ENCODE measurements at regions not wholly inside any gene's neighbourhood (a gene's known extent, or its start where the extent isn't known, plus 50 kb on each side); places are given as distances from the start of the nearest gene placed in this dataset.
"Not testable (repeated sequence)": the region's sequence is repeated elsewhere in the genome, so short reads cannot be mapped to it uniquely, and the experiment has no call there.

DNA sequence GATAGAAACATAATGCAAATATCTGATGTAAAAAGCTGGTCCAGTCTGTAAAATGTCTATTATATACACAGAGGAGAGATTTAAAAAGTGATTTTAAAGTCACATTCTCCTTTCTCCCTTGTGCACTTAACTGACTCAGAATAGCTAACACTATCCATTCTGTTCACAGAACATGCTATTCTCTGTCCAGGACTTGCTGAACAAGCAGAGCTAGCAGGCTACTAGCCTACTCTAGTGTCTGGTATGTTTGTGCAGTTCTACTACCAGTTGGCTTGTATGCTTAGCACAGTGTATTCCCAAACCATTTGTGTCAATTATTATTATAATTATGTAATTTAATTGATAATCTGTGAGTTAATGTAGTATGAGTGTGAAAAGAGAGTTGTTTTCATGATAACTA lies 161.7 kb upstream of the NUDT12 start:
- DNase-seq = no peak

- DNase-seq = no peak
Measured at GRCh38 chr5:103721183-103721582, 158.6 kb upstream of the NUDT12 start.

GRCh38 chr5:103718108-103718507 lies 155.5 kb upstream of the NUDT12 start:
- DNase-seq = no peak

- DNase-seq = no peak
Measured at GRCh38 chr5:103708601-103709000, 146.0 kb upstream of the NUDT12 start.

- no peak for DNase-seq
Measured at GRCh38 chr5:103706939-103707682, 144.5 kb upstream of the NUDT12 start.

- DNase-seq = no peak
Measured at GRCh38 chr5:103703617-103704016, 141.0 kb upstream of the NUDT12 start.

DNA sequence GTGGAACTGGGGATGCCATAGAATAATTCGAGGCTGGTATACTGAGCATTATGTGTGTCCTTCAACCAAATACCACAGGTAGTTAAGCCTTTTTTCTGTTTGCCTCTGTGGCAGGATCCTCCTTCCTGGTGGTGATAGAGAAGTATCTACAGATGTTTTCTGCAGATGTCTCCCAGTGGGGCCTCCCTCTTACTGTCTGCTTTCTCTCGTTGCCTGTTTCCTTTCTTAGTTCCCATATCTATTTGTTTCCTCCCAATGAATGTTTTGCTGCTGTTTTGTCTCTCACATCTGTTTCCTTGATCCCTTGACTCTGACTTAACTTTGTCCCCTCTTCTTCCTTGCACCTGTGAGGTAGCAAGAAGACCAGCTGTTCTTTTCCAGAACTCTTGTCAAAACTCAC lies 130.9 kb upstream of the NUDT12 start:
- DNase-seq = no peak

DNA sequence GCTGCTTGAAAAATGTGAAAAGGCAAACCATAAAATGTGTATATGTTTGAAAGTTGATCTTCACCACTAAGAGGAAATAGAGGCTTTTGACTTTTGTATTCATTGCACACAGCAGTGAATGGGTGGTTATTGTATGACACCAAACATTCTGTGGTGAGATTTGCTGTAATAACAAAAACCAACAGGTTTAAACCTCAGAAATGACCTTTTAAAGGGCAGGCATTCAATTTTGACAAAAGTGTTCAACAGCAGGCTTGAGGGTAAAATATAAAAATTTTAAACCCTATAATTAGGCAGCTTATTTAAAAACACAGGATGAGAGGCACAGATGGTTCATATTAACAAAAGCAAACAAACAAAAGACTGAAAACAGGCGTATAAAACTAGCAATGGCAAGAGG lies 128.1 kb upstream of the NUDT12 start:
- no peak for DNase-seq

DNA sequence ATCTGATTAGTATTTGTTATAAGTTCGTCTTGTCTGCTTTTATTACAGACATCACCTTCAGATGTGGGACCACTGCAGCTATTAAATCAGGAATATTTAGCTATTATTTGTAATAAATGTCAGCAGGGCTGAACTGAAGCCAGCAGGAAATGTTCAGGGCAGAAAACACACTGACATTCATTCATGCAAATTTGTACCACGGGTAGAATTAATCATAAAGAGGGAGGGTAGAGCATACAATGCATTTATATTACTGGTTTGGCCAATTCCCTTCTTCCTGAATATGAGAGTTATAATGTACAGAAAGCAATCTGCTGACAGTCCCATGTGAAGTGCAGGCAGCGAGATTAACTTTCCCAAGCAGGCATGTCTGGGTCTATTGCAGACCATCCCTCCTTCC lies 117.3 kb upstream of the NUDT12 start:
- DNase-seq = no peak

GRCh38 chr5:103676198-103676597 lies 113.6 kb upstream of the NUDT12 start:
- DNase-seq = not testable (repeated sequence)

DNA sequence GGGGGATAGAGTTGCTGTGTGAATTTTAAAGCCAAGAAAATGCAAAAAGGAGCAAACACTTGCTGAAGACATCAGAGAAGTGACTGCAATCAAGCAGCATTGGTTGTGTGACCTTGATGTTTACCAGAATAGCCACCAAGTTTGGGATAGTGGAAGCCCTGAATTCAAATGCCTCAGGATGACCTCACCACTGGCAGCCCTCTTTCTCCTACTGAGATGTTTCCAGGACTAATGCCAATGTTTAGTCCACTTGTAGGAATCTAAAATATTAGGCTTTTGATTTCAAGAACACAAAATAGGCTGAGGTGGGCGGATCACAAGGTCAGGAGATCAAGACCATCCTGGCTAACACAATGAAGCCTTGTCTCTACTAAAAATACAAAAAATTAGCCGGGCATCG lies 112.2 kb upstream of the NUDT12 start:
- no peak for DNase-seq

DNA sequence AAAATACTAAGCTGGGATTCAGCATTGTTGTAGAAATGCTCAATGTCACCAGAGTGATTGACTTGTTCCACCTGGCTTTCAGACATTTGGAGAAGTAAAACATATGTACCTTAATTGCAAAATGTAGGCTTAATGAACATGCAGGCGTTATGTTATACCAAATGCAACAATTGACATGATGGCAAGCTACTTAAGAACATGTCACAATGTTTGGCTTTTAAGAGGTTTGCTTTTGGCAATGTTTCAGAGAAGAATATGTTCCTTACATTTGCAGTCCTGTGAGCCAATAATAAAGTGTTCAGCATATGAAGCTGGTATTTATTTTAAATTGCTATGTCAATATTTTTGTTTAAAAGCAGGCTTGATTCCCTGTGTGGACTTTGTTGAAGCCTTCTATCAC lies 111.7 kb upstream of the NUDT12 start:
- DNase-seq = no peak

GRCh38 chr5:103669615-103670014 lies 107.0 kb upstream of the NUDT12 start:
- no peak for DNase-seq

- DNase-seq = no peak
Measured at GRCh38 chr5:103668281-103668680, 105.7 kb upstream of the NUDT12 start.

DNA sequence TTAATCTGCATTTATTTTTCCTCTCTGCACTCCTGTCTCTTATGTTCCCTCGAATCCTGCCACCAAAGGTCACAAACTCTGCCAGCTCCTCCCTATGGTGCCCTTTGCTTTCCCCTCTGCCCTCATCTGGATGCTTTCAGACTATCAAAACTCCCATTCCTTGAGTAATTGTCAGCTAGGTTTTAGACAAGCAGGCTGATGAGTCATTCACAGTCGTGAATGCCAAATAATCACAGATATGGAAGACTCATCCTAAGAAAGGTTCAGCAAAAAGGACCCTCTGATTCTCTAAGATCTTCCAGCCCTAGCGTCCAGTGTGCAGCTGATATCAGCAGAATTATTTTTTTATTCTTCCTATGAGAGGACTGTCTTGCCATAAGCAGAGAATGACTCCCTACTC lies 104.5 kb upstream of the NUDT12 start:
- DNase-seq = no peak

- no peak for DNase-seq
Measured at GRCh38 chr5:103657301-103657700, 94.7 kb upstream of the NUDT12 start.

- no peak for DNase-seq
Measured at GRCh38 chr5:103648086-103648485, 85.5 kb upstream of the NUDT12 start.

DNA sequence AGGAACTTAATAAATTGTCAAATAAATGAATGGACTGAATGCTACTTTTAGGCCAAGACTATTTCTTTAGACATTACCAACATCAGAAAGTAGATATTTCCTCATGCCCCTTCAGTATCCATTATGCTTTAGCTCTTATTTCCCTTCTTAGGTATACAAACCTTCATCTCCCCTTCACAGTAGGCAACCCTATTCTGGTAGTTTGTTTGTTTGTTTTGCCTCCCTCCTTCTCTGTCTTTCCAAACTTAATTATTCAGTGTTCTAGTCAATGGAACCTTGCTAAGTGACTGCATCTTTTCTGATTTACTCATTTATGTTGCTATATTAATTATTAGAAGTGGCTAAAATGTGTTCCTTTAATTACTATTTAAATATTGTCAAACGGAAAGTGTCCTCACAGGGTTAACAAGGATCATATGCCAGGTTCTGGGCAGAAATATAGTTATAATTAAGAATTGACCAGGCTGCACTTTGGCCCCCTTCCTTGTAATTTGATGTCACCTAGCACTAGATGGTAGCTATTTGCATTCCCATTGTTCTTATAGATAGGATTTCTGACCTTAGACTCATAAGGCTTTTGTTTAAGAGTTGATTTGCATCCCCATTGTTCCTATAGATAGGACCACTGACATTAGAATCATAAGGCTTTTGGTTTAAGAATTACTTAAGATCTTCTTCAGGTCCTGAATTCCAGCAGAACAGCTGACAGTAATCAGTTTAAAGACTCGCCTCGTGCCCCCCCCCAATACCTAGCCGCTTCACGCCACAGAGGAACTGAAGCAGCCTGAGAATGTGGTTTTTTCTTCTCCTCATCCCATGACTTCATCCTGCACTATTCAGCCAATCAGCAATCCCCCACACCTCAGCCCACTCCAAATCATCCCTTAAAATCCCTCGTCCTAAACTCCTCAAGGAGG lies 84.4 kb upstream of the NUDT12 start:
- no peak for DNase-seq

DNA sequence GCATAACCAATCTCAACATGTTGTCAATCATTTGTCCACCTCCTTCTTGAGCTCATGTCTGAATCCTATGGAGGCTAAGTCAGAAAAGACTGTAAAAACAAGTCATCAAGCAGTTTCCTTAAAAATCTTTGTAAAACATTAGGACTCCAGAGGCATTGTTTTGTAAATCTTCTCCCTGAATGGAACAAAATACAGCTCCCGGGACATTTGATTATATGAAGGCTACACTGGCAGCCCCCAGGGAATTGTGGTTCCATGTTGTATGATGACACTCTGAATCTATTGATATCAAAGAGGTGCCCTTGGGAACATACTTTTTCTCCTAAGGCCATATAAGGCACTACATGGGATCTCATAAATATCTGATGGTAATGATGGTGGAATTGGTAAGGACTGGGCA lies 83.2 kb upstream of the NUDT12 start:
- DNase-seq = no peak

DNA sequence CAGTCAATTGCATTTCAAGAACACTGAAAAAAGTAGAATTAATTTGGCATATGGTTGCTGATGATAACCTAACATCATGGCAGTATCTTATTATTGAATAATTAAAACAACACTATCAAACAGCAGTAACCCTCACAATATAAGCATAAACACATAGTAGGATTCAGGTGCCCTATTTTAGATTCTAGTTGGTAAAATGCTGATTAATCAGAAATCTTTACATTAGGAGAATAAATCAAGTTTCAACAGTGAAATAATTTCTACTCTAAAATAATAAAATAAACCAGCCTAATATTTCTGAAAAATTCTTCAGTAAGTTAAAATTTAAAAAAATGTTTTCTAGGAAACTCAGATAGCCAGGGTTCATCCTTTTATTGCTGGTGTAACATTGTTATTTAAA lies 76.4 kb upstream of the NUDT12 start:
- no peak for DNase-seq

- no peak for DNase-seq
Measured at GRCh38 chr5:103624675-103625074, 62.1 kb upstream of the NUDT12 start.

DNA sequence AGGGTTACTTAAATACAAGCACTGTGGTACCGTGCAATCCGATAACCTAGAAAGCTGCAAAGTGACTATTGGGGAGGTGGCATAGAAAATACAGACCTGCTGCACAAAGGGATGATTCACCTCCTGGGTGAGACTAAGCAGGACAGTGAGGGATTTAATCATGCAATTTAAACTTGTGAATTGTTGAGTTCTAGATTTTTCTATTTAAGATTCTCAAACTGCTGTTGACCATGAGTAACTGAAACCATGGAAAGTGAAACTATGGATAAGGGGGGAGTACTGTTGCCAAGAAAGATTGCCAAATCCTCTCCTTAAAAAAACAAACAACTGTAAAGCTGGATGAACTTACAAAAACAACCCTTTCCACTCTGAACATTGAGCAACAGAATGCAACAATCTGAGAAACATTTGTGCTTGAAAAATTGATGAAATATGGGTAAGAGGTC lies 61.5 kb upstream of the NUDT12 start:
- no peak for DNase-seq

DNA sequence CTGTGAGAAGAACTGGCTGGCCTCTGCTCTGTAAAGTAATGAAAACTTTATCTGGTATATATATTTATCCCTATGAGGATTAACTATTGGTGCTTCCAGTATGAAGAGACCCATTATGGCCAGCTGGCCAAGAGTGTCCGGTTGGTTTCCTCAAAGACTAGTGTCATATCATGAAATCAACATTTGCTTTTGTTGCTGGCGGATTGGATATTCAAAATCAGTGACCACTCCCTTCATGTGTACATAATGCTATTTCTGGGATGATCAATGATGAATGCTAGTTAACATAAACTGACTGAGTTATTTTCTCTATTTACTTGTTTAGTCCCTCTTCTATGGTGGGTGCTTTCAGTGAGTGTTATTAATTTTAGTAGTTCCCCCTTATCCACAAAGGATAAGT lies 60.8 kb upstream of the NUDT12 start:
- no peak for DNase-seq

DNA sequence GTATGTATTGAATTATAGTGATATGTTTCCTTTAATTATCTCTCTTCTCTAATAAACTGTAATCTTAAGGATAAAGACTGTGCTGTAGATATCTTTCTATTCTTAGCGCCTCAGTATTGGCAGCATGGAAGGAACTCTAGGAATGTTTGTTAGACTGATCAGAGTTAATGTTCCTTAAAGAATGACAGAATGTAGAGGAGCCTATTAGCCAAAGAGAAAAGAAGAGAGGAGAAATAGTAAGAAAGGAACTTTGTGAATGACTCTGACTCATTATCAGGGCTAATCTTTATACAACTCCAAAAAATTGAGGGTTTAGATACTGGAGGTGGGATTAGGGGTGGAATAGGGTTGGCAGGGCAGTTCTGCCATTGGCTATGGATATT lies 59.0 kb upstream of the NUDT12 start:
- DNase-seq = no peak

Measured in CD4-positive, alpha-beta T cell treated with Interleukin-6 for 4 hours (primary cell).